NB4 (cell line): ENCODE measurements at regions not wholly inside any gene's neighbourhood (a gene's known extent, or its start where the extent isn't known, plus 50 kb on each side); places are given as distances from the start of the nearest gene placed in this dataset.

ENCODE experiments used
- CTCF ChIP-seq: IDR thresholded peaks from one replicate; pipeline ENCODE4 v1.5.1; 2012; ENCODE audit warnings: low read depth, low read length
- POLR2A ChIP-seq: IDR thresholded peaks from 2 replicates; pipeline ENCODE4 v1.6.1; 2011; ENCODE audit warnings: mild to moderate bottlenecking; ENCODE audit not compliant: insufficient read length; ENCODE audit errors: extremely low read depth

GRCh38 chr12:67483871-67484554 is 164.5 kb upstream of the DYRK2 start:
- TF ChIP-seq POLR2A (no peak), CTCF (no peak)
